RWPE2 (cell line): ENCODE measurements at regions not wholly inside any gene's neighbourhood (a gene's known extent, or its start where the extent isn't known, plus 50 kb on each side); places are given as distances from the start of the nearest gene placed in this dataset.

Experiments used
- ATAC-seq: fragments of 200-7000 bp; cut with Tn5 transposase; 3 replicates; pipeline ENCODE4 v1.9.1; 2021; ENCODE audit warnings: low read depth
- DNase-seq: peaks from one replicate; pipeline ENCODE4 v3.0.0-alpha.2; 2020; ENCODE audit warnings: low spot score
- H3K27ac ChIP-seq: fragments of 450-650 bp; 2 replicates; pipeline ENCODE4 v1.5.1; 2017; ENCODE audit warnings: mild to moderate bottlenecking; ENCODE audit not compliant: poor library complexity, severe bottlenecking
- H3K27me3 ChIP-seq: fragments of 250-450 bp; sonication (Bioruptor Pico); 2 replicates; pipeline ENCODE4 v1.5.1; 2021; ENCODE audit warnings: mild to moderate bottlenecking, moderate library complexity; ENCODE audit not compliant: insufficient read depth, poor library complexity, severe bottlenecking
- H3K36me3 ChIP-seq: fragments of 250-450 bp; sonication (Bioruptor Pico); 2 replicates; pipeline ENCODE4 v1.5.1; 2020; ENCODE audit warnings: low read depth, mild to moderate bottlenecking, moderate library complexity
- H3K4me1 ChIP-seq: fragments of 250-450 bp; sonication (Bioruptor Pico); 2 replicates; pipeline ENCODE4 v1.5.1; 2021; ENCODE audit warnings: mild to moderate bottlenecking, moderate library complexity; ENCODE audit not compliant: insufficient read depth, poor library complexity, severe bottlenecking
- H3K4me3 ChIP-seq: fragments of 250-450 bp; sonication (Bioruptor Pico); 2 replicates; pipeline ENCODE4 v1.5.1; 2021; ENCODE audit warnings: mild to moderate bottlenecking, moderate library complexity; ENCODE audit not compliant: severe bottlenecking
- H3K9me3 ChIP-seq: fragments of 250-450 bp; sonication (Bioruptor Pico); 2 replicates; pipeline ENCODE4 v1.5.1; 2021; ENCODE audit warnings: mild to moderate bottlenecking, moderate library complexity; ENCODE audit not compliant: severe bottlenecking
- TF ChIP-seq, protein P1 (sequence below): fragments of 450-650 bp; IDR thresholded peaks from one replicate; pipeline ENCODE4 v1.5.1; 2017; ENCODE audit warnings: mild to moderate bottlenecking, moderate library complexity; ENCODE audit not compliant: poor library complexity, severe bottlenecking

DNA sequence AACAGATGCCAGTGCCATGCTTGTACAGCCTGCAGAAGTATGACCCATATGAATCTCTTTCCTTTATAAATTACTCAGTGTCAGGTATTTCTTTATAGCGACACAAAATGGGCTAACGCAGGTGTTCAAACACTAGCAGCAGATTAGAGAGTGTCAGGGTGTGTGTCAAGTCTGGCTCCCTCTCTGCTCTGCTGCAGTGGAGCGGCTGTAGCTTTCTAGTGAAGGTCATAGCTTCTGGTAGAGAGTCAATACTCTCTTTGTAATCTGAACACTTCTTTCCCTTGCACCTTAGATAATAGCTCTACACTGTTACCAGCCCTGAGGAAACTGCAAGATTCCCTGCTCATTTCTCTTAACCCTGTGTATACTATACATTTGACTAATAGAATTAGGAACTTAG, 483.2 kb upstream of the TGFBR2 start:
- Histone ChIP-seq H3K4me3 (no peak overlapping the region), H3K4me1 (no peaks in the 10 kb centered on the region), H3K36me3 (no peaks in the 10 kb centered on the region), H3K9me3 (no peaks in the 10 kb centered on the region), H3K27ac (no peak overlapping the region), H3K27me3 (no peaks in the 10 kb centered on the region)
- DNase-seq (no peak), ATAC-seq (no peak)
- TF ChIP-seq, protein P1, sequence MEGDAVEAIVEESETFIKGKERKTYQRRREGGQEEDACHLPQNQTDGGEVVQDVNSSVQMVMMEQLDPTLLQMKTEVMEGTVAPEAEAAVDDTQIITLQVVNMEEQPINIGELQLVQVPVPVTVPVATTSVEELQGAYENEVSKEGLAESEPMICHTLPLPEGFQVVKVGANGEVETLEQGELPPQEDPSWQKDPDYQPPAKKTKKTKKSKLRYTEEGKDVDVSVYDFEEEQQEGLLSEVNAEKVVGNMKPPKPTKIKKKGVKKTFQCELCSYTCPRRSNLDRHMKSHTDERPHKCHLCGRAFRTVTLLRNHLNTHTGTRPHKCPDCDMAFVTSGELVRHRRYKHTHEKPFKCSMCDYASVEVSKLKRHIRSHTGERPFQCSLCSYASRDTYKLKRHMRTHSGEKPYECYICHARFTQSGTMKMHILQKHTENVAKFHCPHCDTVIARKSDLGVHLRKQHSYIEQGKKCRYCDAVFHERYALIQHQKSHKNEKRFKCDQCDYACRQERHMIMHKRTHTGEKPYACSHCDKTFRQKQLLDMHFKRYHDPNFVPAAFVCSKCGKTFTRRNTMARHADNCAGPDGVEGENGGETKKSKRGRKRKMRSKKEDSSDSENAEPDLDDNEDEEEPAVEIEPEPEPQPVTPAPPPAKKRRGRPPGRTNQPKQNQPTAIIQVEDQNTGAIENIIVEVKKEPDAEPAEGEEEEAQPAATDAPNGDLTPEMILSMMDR = no peak

DNA sequence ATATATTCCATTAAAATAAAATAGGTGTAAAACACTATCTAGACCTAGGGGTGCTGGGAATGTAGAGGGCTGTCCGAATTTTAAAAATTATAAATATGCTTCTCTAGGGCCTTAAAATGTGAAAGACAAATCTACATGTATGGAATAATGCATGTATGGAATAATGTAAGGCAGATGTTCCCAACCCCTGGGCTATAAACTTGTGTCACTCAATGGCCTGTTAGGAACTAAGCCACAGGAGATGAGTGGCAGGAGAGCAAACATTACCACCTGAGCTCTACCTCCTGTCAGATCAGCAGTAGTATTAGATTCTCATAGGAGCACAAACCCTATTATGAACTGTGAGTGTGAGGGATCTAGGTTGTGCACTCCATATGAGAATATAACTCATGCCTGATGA, 482.6 kb upstream of the TGFBR2 start:
- DNase-seq (no peak), ATAC-seq (no peak)
- Histone ChIP-seq H3K27me3 (no peaks in the 10 kb centered on the region), H3K4me1 (no peaks in the 10 kb centered on the region), H3K4me3 (no peak overlapping the region), H3K36me3 (no peaks in the 10 kb centered on the region), H3K9me3 (no peaks in the 10 kb centered on the region), H3K27ac (no peak overlapping the region)
- TF ChIP-seq, protein P1 = no peak

DNA sequence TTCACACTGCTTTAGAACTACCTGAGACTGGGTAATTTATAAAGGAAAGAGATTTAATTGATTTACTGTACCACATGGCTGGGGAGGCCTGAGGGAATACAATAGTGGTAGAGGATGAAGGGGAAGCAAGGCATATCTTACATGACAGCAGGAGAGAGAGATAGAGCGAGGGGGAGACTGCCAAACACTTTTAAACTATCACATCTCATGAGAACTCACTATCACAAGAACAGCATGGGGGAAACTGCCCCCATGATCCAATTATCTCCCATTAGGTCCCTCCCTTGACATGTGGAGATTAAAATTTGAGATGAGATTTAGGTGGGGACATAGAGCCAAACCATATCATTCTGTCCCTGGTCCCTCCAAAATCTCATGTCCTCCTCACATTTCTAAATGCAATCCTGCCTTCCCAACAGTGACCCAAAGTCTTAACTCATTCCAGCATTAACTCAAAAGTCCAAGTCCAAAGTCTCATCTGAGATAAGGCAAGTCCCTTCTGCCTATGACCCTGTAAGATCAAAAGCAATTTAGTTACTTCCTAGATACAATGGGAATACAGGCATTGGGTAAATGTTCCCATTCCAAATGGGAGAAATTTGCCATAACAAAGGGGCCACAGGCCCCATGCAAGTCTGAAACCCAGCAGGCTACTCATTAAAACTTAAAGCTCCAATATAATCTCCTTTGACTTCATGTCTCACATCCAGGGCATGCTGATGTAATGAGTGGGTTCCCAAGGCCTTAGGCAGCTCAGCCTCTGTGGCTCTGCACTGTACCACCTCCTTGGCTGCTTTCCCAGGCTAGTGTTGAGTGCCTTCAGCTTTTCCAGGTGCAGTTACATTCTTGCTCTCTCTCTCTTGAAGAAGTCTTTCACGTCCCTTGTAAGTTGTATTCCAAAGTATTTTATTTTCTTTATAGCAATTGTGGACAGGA, 481.7 kb upstream of the TGFBR2 start:
- TF ChIP-seq, protein P1 = no peak
- DNase-seq = no peak
- no peak overlapping the region for H3K4me3 ChIP-seq
- no peaks in the 10 kb centered on the region for H3K4me1 ChIP-seq
- H3K27me3 ChIP-seq = no peaks in the 10 kb centered on the region
- H3K27ac ChIP-seq = no peak overlapping the region
- ATAC-seq = peak; percentile 55; the same call in 1 of the 3 replicates
- no peaks in the 10 kb centered on the region for H3K36me3 ChIP-seq
- no peaks in the 10 kb centered on the region for H3K9me3 ChIP-seq

- no peaks in the 10 kb centered on the region for H3K9me3 ChIP-seq
- no peaks in the 10 kb centered on the region for H3K4me1 ChIP-seq
- TF ChIP-seq, protein P1 = no peak
- H3K27ac ChIP-seq = no peak overlapping the region
- ATAC-seq = no peak
- H3K4me3 ChIP-seq = no peak overlapping the region
- H3K36me3 ChIP-seq = no peaks in the 10 kb centered on the region
- DNase-seq = no peak
- H3K27me3 ChIP-seq = no peaks in the 10 kb centered on the region
These were observed 476.6 kb upstream of the TGFBR2 start for GRCh38 chr3:30129765-30130164.

- Histone ChIP-seq H3K27ac (no peak overlapping the region), H3K36me3 (no peaks in the 10 kb centered on the region), H3K27me3 (no peaks in the 10 kb centered on the region), H3K4me1 (no peaks in the 10 kb centered on the region), H3K9me3 (no peaks in the 10 kb centered on the region), H3K4me3 (no peak overlapping the region)
- no peak for ATAC-seq
- DNase-seq = no peak
- TF ChIP-seq, protein P1 = no peak
These were observed 476.0 kb upstream of the TGFBR2 start for GRCh38 chr3:30130391-30130790.
